WTC11 (cell line): ENCODE measurements at regions not wholly inside any gene's neighbourhood (a gene's known extent, or its start where the extent isn't known, plus 50 kb on each side); places are given as distances from the start of the nearest gene placed in this dataset.

Experiments
- ATAC-seq: fragments of 200-7000 bp; cut with Tn5 transposase; 2 replicates; pipeline ENCODE4 v1.10.0; 2021; ENCODE audit warnings: mild to moderate bottlenecking, moderate library complexity
- CTCF ChIA-PET: fragments of 300-600 bp; sonication (Branson Sonifier 250); formaldehyde crosslinking; loops from one replicate; lab custom pipeline; 2021; ENCODE audit warnings: antibody characterized with exemption; lab: Charles Lee
- POLR2A ChIA-PET: fragments of 350-600 bp; sonication (Branson Sonifier 250); formaldehyde crosslinking; loops from one replicate; lab custom pipeline; 2021; ENCODE audit warnings: antibody characterized with exemption; lab: Charles Lee
- DNase-seq: peaks from one replicate; pipeline ENCODE4 v3.0.0; 2021; ENCODE audit warnings: low spot score
- H3K27ac Mint-ChIP-seq: 2 replicates; pipeline ENCODE4 v1.8.0; 2021; ENCODE audit warnings: mixed read lengths
- H3K27me3 Mint-ChIP-seq: 2 replicates; pipeline ENCODE4 v1.8.0; 2021; ENCODE audit warnings: low read depth, mild to moderate bottlenecking, moderate library complexity, mixed read lengths
- H3K36me3 Mint-ChIP-seq: 2 replicates; pipeline ENCODE4 v1.8.0; 2021; ENCODE audit warnings: mixed read lengths
- H3K4me1 Mint-ChIP-seq: 2 replicates; pipeline ENCODE4 v1.8.0; 2022; ENCODE audit warnings: mixed read lengths
- H3K4me3 Mint-ChIP-seq: 2 replicates; pipeline ENCODE4 v1.8.0; 2021; ENCODE audit warnings: mild to moderate bottlenecking, moderate library complexity, mixed read lengths
- H3K9me3 Mint-ChIP-seq: 2 replicates; pipeline ENCODE4 v1.8.0; 2021; ENCODE audit warnings: mixed read lengths
- ATF1 ChIP-seq: sonication (generic); formaldehyde crosslinking; IDR thresholded peaks from 2 replicates; pipeline ENCODE4 v1.8.1; 2023; ENCODE audit warnings: mild to moderate bottlenecking, moderate library complexity, missing genetic modification reagents
- FOXP4 ChIP-seq: sonication (generic); formaldehyde crosslinking; IDR thresholded peaks from 2 replicates; pipeline ENCODE4 v1.8.0; 2022; ENCODE audit warnings: mild to moderate bottlenecking, missing genetic modification reagents
- GTF2I ChIP-seq: fragments of 250-450 bp; sonication (Bioruptor Pico); conservative IDR thresholded peaks from 2 replicates; pipeline ENCODE4 v1.4.0; 2021; ENCODE audit warnings: mild to moderate bottlenecking
- HMGXB4 ChIP-seq: sonication (generic); formaldehyde crosslinking; IDR thresholded peaks from 2 replicates; pipeline ENCODE4 v1.8.1; 2023; ENCODE audit warnings: mild to moderate bottlenecking, moderate library complexity, missing genetic modification reagents
- IRF2 ChIP-seq: sonication (generic); formaldehyde crosslinking; IDR thresholded peaks from 2 replicates; pipeline ENCODE4 v1.8.0; 2022; ENCODE audit warnings: low read depth, missing genetic modification reagents, borderline replicate concordance
- NFATC4 ChIP-seq: fragments of 250-450 bp; sonication (Bioruptor Pico); IDR thresholded peaks from 2 replicates; pipeline ENCODE4 v1.9.0; 2021; ENCODE audit warnings: mild to moderate bottlenecking
- RORB ChIP-seq: fragments of 250-450 bp; sonication (Bioruptor Pico); IDR thresholded peaks from 2 replicates; pipeline ENCODE4 v1.9.0; 2021; ENCODE audit warnings: mild to moderate bottlenecking
- STAT6 ChIP-seq: sonication (generic); formaldehyde crosslinking; conservative IDR thresholded peaks from 2 replicates; pipeline ENCODE4 v1.8.1; 2023; ENCODE audit warnings: mild to moderate bottlenecking, low read depth, missing genetic modification reagents, moderate library complexity
- ZMAT4 ChIP-seq: fragments of 250-450 bp; sonication (Bioruptor Pico); IDR thresholded peaks from 2 replicates; pipeline ENCODE4 v1.9.0; 2021; ENCODE audit warnings: mild to moderate bottlenecking
- ZNF121 ChIP-seq: sonication (generic); formaldehyde crosslinking; IDR thresholded peaks from 2 replicates; pipeline ENCODE4 v1.8.0; 2023; ENCODE audit warnings: missing genetic modification reagents
- ZNF219 ChIP-seq: sonication (generic); formaldehyde crosslinking; IDR thresholded peaks from 2 replicates; pipeline ENCODE4 v1.8.0; 2023; ENCODE audit warnings: missing genetic modification reagents, mild to moderate bottlenecking, borderline replicate concordance
- ZNF317 ChIP-seq: sonication (generic); formaldehyde crosslinking; IDR thresholded peaks from 2 replicates; pipeline ENCODE4 v1.8.1; 2023; ENCODE audit warnings: low read depth, mild to moderate bottlenecking, moderate library complexity, missing genetic modification reagents, borderline replicate concordance
- ZNF396 ChIP-seq: fragments of 250-450 bp; sonication (Bioruptor Pico); IDR thresholded peaks from 2 replicates; pipeline ENCODE4 v1.8.0; 2021; ENCODE audit warnings: mild to moderate bottlenecking, moderate library complexity, borderline replicate concordance
- ZNF532 ChIP-seq: fragments of 250-450 bp; sonication (Bioruptor Pico); IDR thresholded peaks from 2 replicates; pipeline ENCODE4 v1.9.0; 2021; ENCODE audit warnings: mild to moderate bottlenecking, borderline replicate concordance

- ChIA-PET CTCF (no interaction called here), POLR2A (no interaction called here)
- Mint-ChIP-seq H3K4me3 (no peak overlapping the region), H3K36me3 (peaks cover 32% of the 10 kb centered on the region), H3K27ac (no peak overlapping the region), H3K4me1 (peaks cover 61% of the 10 kb centered on the region), H3K27me3 (no peaks in the 10 kb centered on the region), H3K9me3 (no peaks in the 10 kb centered on the region)
- no peak for DNase-seq
- TF ChIP-seq ZNF219 (no peak), ZNF396 (CRISPR knock-in tag) (no peak), ZNF532 (CRISPR knock-in tag) (no peak), ZNF121 (CRISPR knock-in tag) (no peak), RORB (CRISPR knock-in tag) (no peak), NFATC4 (CRISPR knock-in tag) (no peak), FOXP4 (no peak), STAT6 (CRISPR knock-in tag) (no peak), GTF2I (CRISPR knock-in tag) (no peak)
- ATAC-seq: no peak
Measured at GRCh38 chr5:124650147-124650561, 96.3 kb downstream of the ZNF608 start.

GRCh38 chr5:124649491-124650146 is 96.8 kb downstream of the ZNF608 start:
- TF ChIP-seq HMGXB4 (CRISPR knock-in tag): no peak
- no peak for TF ChIP-seq ATF1
- no peak for TF ChIP-seq FOXP4
- no peak for TF ChIP-seq ZNF317 (CRISPR knock-in tag)
- no peak for TF ChIP-seq IRF2 (CRISPR knock-in tag)
- no peak for TF ChIP-seq ZMAT4 (CRISPR knock-in tag)
- Mint-ChIP-seq H3K4me1 (peaks cover 65% of the 10 kb centered on the region), H3K4me3 (no peak overlapping the region), H3K36me3 (peaks cover 32% of the 10 kb centered on the region), H3K27me3 (no peaks in the 10 kb centered on the region), H3K9me3 (no peaks in the 10 kb centered on the region), H3K27ac (peak overlapping the region; percentile 60; the same call in 1 of the 2 replicates)
- CTCF ChIA-PET: no interaction called here
- POLR2A ChIA-PET: no interaction called here
- DNase-seq (no peak), ATAC-seq (no peak)
